ENCODE measurements at regions not wholly inside any gene's neighbourhood (a gene's known extent, or its start where the extent isn't known, plus 50 kb on each side); places are given as distances from the start of the nearest gene placed in this dataset.
"Not testable (repeated sequence)": the region's sequence is repeated elsewhere in the genome, so short reads cannot be mapped to it uniquely, and the experiment has no call there.

DNA sequence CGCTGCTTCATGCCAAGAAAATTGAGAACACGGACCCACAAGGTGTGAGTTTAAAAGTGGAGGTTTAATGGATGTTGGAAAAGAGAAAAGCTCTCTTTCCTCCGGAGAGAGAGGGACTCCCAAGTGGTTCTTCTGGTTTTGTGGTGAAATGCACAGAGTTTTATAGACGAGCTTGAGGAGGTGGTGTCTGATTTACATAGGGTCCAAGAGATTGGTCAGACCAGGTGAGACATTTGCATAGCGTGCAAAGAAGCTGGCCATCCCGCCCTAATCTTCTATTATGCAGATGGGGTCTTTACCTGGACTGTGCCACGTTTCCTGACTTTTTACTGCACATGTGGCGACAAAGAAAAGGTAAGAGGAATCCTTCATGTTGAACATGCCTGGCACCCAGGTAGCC is 236.4 kb upstream of the PCDH9 start:
- no peaks in the 10 kb centered on the region for H3K4me1 Mint-ChIP-seq (ENCODE audit: low read depth)
- H3K27me3 Mint-ChIP-seq (ENCODE audit: insufficient read depth) = no peaks in the 10 kb centered on the region
- no peak overlapping the region for H3K27ac Mint-ChIP-seq
- TF ChIP-seq, protein P1, sequence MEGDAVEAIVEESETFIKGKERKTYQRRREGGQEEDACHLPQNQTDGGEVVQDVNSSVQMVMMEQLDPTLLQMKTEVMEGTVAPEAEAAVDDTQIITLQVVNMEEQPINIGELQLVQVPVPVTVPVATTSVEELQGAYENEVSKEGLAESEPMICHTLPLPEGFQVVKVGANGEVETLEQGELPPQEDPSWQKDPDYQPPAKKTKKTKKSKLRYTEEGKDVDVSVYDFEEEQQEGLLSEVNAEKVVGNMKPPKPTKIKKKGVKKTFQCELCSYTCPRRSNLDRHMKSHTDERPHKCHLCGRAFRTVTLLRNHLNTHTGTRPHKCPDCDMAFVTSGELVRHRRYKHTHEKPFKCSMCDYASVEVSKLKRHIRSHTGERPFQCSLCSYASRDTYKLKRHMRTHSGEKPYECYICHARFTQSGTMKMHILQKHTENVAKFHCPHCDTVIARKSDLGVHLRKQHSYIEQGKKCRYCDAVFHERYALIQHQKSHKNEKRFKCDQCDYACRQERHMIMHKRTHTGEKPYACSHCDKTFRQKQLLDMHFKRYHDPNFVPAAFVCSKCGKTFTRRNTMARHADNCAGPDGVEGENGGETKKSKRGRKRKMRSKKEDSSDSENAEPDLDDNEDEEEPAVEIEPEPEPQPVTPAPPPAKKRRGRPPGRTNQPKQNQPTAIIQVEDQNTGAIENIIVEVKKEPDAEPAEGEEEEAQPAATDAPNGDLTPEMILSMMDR (IDR thresholded peaks at IDR 0.05) = no peak
- H3K4me3 Mint-ChIP-seq = no peak overlapping the region
- no peak for DNase-seq
- peaks cover 5% of the 10 kb centered on the region; the same call in 1 of the 2 replicates for H3K36me3 Mint-ChIP-seq (ENCODE audit: low read depth)
- H3K9me3 Mint-ChIP-seq = peaks cover 46% of the 10 kb centered on the region

DNA sequence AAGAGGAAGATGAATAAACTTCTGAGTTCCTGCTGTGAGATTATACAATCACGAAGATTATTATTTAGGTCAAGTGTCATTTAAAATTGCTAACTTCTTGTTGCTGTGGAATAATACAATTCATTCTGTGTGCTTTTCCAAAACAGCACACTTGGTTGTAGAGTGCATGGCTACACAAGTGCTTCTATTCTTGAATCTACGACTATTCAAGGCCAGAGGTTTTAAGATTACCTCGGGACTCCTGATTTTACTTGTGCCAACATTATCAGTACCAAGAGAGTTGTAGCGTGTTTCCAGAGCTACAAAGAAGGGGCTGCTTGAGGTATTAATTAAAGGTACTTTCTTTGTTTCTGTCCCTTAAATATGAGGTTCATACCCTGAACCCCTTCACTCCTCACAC is 234.0 kb upstream of the PCDH9 start:
- Mint-ChIP-seq H3K4me1 (ENCODE audit: low read depth) (no peaks in the 10 kb centered on the region), H3K4me3 (no peak overlapping the region), H3K36me3 (ENCODE audit: low read depth) (peaks cover 5% of the 10 kb centered on the region; the same call in 1 of the 2 replicates), H3K9me3 (peaks cover 34% of the 10 kb centered on the region), H3K27ac (no peak overlapping the region), H3K27me3 (ENCODE audit: insufficient read depth) (no peaks in the 10 kb centered on the region)
- no peak for DNase-seq
- TF ChIP-seq, protein P1 (IDR thresholded peaks at IDR 0.05) = no peak

DNA sequence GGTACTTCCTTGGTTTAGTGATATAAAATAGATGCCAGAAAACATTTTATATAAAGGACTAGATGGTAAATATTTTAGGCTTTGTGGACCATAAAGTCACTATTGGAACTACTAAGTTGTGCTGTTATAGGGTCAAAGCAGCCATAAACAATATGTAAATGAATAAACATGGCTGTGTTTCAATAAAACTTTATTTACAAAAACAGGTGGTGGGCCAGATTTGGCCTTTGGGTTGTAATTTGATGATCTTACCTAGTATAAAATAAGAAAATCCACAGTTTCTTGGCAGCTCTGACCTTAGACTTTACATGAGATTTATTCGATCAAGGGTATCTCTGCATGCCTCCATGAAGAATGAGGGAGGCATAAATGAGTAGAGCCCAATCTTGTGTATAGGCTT is 232.0 kb upstream of the PCDH9 start:
- Mint-ChIP-seq H3K36me3 (ENCODE audit: low read depth) (peaks cover 5% of the 10 kb centered on the region; the same call in 1 of the 2 replicates), H3K9me3 (peaks cover 31% of the 10 kb centered on the region), H3K4me1 (ENCODE audit: low read depth) (no peaks in the 10 kb centered on the region), H3K27ac (no peak overlapping the region), H3K4me3 (no peak overlapping the region), H3K27me3 (ENCODE audit: insufficient read depth) (no peaks in the 10 kb centered on the region)
- DNase-seq = no peak
- TF ChIP-seq, protein P1 (IDR thresholded peaks at IDR 0.05) = no peak

DNA sequence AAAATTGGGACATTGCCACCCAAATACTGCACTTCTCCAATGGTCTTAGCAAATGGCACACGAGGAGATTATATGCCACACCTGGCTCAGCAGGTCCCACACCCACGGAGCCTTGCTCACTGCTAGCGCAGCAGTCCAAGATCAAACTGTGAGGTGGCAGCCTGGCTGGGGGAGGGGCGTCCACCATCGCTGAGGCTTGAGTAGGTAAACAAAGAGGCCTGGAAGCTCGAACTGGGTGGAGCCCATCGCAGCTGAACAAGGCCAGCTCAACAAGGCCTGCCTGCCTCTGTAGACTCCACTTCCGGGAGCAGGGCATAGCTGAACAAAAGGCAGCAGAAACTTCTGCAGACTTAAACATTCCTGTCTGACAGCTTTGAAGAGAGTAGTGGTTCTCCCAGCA is 222.4 kb upstream of the PCDH9 start:
- not testable (repeated sequence) for H3K4me3 Mint-ChIP-seq; H3K36me3 Mint-ChIP-seq (ENCODE audit: low read depth); H3K27ac Mint-ChIP-seq; DNase-seq; H3K4me1 Mint-ChIP-seq (ENCODE audit: low read depth); H3K27me3 Mint-ChIP-seq (ENCODE audit: insufficient read depth)
- H3K9me3 Mint-ChIP-seq = peaks cover 38% of the 10 kb centered on the region

DNA sequence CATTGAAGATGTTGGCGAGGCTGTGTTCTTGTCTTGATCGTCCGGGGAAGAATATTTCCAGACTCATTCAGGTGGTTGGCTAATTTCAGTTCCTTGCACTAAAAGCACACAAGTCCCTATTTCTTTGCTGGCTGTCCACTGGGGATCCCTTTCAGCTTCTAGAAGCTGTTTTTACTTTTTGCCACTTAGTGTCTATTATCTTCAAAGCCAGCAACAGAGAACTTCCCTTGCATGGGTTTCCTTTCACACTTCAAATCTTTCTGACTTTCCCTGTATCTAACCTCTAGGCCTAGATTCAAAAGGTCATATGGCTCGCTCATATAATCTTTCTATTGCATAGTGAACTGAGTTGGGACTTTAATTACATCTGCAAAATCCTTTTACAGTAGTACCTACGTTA is 215.3 kb upstream of the PCDH9 start:
- no peaks in the 10 kb centered on the region for H3K36me3 Mint-ChIP-seq (ENCODE audit: low read depth)
- peaks cover 30% of the 10 kb centered on the region for H3K9me3 Mint-ChIP-seq
- DNase-seq = no peak
- H3K4me3 Mint-ChIP-seq = no peak overlapping the region
- TF ChIP-seq, protein P1 (IDR thresholded peaks at IDR 0.05) = no peak
- H3K27me3 Mint-ChIP-seq (ENCODE audit: insufficient read depth) = no peaks in the 10 kb centered on the region
- H3K4me1 Mint-ChIP-seq (ENCODE audit: low read depth) = no peaks in the 10 kb centered on the region
- H3K27ac Mint-ChIP-seq = no peak overlapping the region

DNA sequence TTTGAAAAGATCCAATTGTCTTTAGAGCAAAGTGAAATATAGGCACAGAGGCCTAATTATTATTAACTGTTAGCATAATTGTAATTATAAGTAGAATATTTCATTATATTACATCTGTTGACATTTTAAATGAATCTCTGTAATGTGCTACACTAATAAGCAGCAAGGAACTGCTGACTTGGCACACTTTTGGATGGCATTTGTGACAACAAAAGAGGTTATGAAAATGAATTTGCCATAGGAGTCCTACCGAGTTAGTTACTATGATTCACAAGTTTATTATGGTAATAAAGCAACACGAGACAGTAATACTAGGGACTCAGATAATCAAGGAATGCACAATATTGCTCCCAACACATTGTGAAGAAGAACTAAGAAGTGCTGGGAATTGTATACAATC is 213.8 kb upstream of the PCDH9 start:
- no peak overlapping the region for H3K27ac Mint-ChIP-seq
- no peaks in the 10 kb centered on the region for H3K27me3 Mint-ChIP-seq (ENCODE audit: insufficient read depth)
- TF ChIP-seq, protein P1 (IDR thresholded peaks at IDR 0.05) = no peak
- H3K9me3 Mint-ChIP-seq = peaks cover 40% of the 10 kb centered on the region
- no peak overlapping the region for H3K4me3 Mint-ChIP-seq
- DNase-seq = no peak
- no peaks in the 10 kb centered on the region for H3K36me3 Mint-ChIP-seq (ENCODE audit: low read depth)
- no peaks in the 10 kb centered on the region for H3K4me1 Mint-ChIP-seq (ENCODE audit: low read depth)
